Breast epithelium (tissue), 4 donors: ENCODE measurements at regions not wholly inside any gene's neighbourhood (a gene's known extent, or its start where the extent isn't known, plus 50 kb on each side); places are given as distances from the start of the nearest gene placed in this dataset.
"Not testable (repeated sequence)": the region's sequence is repeated elsewhere in the genome, so short reads cannot be mapped to it uniquely, and the experiment has no call there.

ENCODE experiments used
- DNase-seq, 2 donors: peaks; one replicate each; pipeline ENCODE4 v3.0.0-alpha.2; 2019; ENCODE audit warnings: low spot score in 2 of 2
- H3K27ac ChIP-seq, 2 donors: fragments of 200-600 bp; sonication (generic) in 1 of 2; one replicate each; pipeline ENCODE4 v1.5.1; 2016 to 2019; ENCODE audit warnings: mild to moderate bottlenecking in 1 of 2
- H3K27me3 ChIP-seq, 2 donors: fragments of 200-600 bp; sonication (generic) in 1 of 2; one replicate each; pipeline versions ENCODE4 v1.5.1 to v1.6.0; 2017 to 2019; ENCODE audit warnings: control low read depth in 1 of 2, mild to moderate bottlenecking in 1 of 2
- H3K36me3 ChIP-seq: fragments of 200-600 bp; one replicate; pipeline ENCODE4 v1.5.1; 2019
- H3K4me1 ChIP-seq, 2 donors: fragments of 200-600 bp; sonication (generic); one replicate each; pipeline ENCODE4 v1.5.1; 2016 to 2019; ENCODE audit warnings: control low read depth in 1 of 2
- H3K4me3 ChIP-seq, 3 donors: fragments of 200-600 bp; sonication (generic); 1 replicate in 2 of 3; 2 replicates in 1 of 3; pipeline ENCODE4 v1.5.1; 2016 to 2019; ENCODE audit warnings: mild to moderate bottlenecking in 3 of 3, moderate library complexity in 2 of 3
- H3K9me3 ChIP-seq, 2 donors: fragments of 200-600 bp; sonication (generic) in 1 of 2; one replicate each; pipeline ENCODE4 v1.5.1; 2016 to 2019; ENCODE audit warnings: control low read depth in 1 of 2
- CTCF ChIP-seq, 3 donors: fragments of 450-650 bp; IDR thresholded peaks; one replicate each; pipeline ENCODE4 v1.5.1; 2016 to 2017; ENCODE audit warnings: antibody characterized with exemption in 3 of 3, mild to moderate bottlenecking in 3 of 3, moderate library complexity in 3 of 3
- POLR2A ChIP-seq: fragments of 450-650 bp; IDR thresholded peaks from one replicate; pipeline ENCODE4 v1.6.1; 2016; ENCODE audit warnings: antibody characterized with exemption, mild to moderate bottlenecking, moderate library complexity
- POLR2AphosphoS5 ChIP-seq, 3 donors: sonication (generic); formaldehyde crosslinking; IDR thresholded peaks; one replicate each; pipeline ENCODE4 v1.6.1; 2017; ENCODE audit warnings: antibody characterized with exemption in 3 of 3
- intact Hi-C: fragments of 100-400 bp; cut with DNase I; formaldehyde crosslinking; loops from one replicate; pipeline ENCODE4 v1.15.1; 2023; ENCODE audit warnings: low total_unique reads

GRCh38 chr13:78046331-78046730 is 127.7 kb upstream of the EDNRB start:
- Histone ChIP-seq H3K9me3 (no peaks in the 10 kb centered on the region), H3K27me3 (no peaks in the 10 kb centered on the region), H3K27ac (no peak overlapping the region), H3K4me3 (no peak overlapping the region), H3K4me1 (no peaks in the 10 kb centered on the region), H3K36me3 (no peaks in the 10 kb centered on the region)
- TF ChIP-seq POLR2AphosphoS5 (IDR thresholded peaks at IDR 0.05) (no peak), CTCF (IDR thresholded peaks at IDR 0.05) (no peak), POLR2A (no peak)
- no peak for DNase-seq
- intact Hi-C loops, result no loop called here

GRCh38 chr13:78045916-78046315 is 127.3 kb upstream of the EDNRB start:
- no peaks in the 10 kb centered on the region for H3K9me3 ChIP-seq
- H3K4me1 ChIP-seq, result no peaks in the 10 kb centered on the region
- intact Hi-C loops, result no loop called here
- no peaks in the 10 kb centered on the region for H3K36me3 ChIP-seq
- TF ChIP-seq CTCF (IDR thresholded peaks at IDR 0.05), result no peak
- TF ChIP-seq POLR2AphosphoS5 (IDR thresholded peaks at IDR 0.05), result no peak
- TF ChIP-seq POLR2A, result no peak
- no peaks in the 10 kb centered on the region for H3K27me3 ChIP-seq
- no peak for DNase-seq
- no peak overlapping the region for H3K4me3 ChIP-seq
- H3K27ac ChIP-seq, result no peak overlapping the region

- H3K27ac ChIP-seq, DNase-seq, H3K27me3 ChIP-seq, intact Hi-C loops, H3K4me3 ChIP-seq, H3K4me1 ChIP-seq, H3K36me3 ChIP-seq, H3K9me3 ChIP-seq: not testable (repeated sequence)
Observed at GRCh38 chr13:78041366-78041765, 122.7 kb upstream of the EDNRB start.

GRCh38 chr13:78040205-78040830 is 121.7 kb upstream of the EDNRB start:
- Histone ChIP-seq H3K9me3 (no peaks in the 10 kb centered on the region), H3K4me3 (no peak overlapping the region), H3K36me3 (no peaks in the 10 kb centered on the region), H3K27me3 (no peaks in the 10 kb centered on the region), H3K4me1 (no peaks in the 10 kb centered on the region), H3K27ac (no peak overlapping the region)
- TF ChIP-seq POLR2A (no peak), CTCF (IDR thresholded peaks at IDR 0.05) (no peak), POLR2AphosphoS5 (IDR thresholded peaks at IDR 0.05) (no peak)
- intact Hi-C loops, result no loop called here
- DNase-seq, result no peak

- H3K27ac ChIP-seq, result no peak overlapping the region
Observed at GRCh38 chr13:78036841-78037240, 118.2 kb upstream of the EDNRB start.

More at GRCh38 chr13:78036841-78037240, 118.2 kb upstream of the EDNRB start:
- intact Hi-C loops, result loop anchor here (5.0 kb wide), 1 partner anchor 125 kb away; no protein-coding TSS in a partner anchor
- H3K4me1 ChIP-seq, result no peaks in the 10 kb centered on the region
- H3K36me3 ChIP-seq, result no peaks in the 10 kb centered on the region
- H3K27me3 ChIP-seq, result no peaks in the 10 kb centered on the region
- H3K4me3 ChIP-seq, result no peak overlapping the region
- no peak for TF ChIP-seq POLR2AphosphoS5 (IDR thresholded peaks at IDR 0.05)
- TF ChIP-seq POLR2A, result no peak
- TF ChIP-seq CTCF (IDR thresholded peaks at IDR 0.05), result no peak
- DNase-seq, result no peak
- H3K9me3 ChIP-seq, result no peaks in the 10 kb centered on the region
